ENCODE measurements at regions not wholly inside any gene's neighbourhood (a gene's known extent, or its start where the extent isn't known, plus 50 kb on each side); places are given as distances from the start of the nearest gene placed in this dataset.

- no peak for DNase-seq
These were observed 92.3 kb upstream of the LEF1 start for GRCh38 chr4:108261026-108261425.

DNA sequence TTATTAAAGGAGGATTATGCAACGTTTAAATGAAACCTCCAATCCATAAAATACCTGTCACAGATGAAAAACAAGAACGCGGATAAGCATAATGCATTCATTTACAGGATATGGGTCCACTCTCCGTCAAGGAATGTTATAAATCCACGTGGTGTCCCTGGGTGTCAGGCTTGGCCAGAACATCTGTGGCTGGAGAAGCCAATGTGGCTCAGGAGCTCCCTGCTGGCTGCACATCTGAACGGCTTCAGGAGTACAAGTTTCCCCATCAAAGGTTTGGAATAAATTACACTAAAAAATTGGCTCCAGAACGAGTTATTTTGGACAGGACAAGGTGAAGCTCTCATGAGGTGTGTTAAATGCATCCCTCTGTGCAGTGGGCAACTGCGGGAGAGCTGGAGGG lies 87.8 kb upstream of the LEF1 start:
- no peak for DNase-seq

- DNase-seq = no peak
These were observed 86.5 kb upstream of the LEF1 start for GRCh38 chr4:108255203-108255747.

- DNase-seq = no peak
These were observed 80.7 kb upstream of the LEF1 start for GRCh38 chr4:108249397-108249796.

DNA sequence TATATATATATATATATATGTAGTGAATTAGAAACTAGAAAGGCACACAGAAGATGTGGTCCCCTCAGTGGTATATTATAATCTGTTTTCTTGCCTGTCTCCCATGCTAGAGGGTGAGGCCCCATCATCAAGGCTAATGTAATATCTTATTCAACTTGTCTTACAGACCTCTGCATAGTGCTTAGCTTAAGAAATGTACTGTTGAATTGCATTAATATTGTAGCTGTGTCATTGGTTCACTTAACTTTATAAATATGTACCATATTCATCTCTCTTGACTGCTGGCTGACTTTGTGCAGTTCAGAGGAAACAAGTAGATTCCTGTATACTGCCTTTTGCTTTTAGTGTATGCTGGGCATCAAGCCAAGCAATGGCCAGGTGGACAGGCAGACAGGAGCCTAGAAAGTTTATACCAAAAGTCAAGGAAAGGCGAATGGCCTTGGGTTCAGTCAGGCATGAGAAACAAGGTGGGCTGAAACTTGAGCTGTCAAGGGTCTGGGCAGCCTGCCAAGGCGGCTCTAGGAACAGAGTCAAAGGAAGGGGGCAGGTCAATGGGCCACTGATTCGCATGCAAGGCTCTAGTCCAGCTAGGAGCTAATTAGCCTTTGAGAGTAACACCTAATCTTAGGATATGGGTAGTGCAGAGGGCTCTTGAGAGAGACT lies 78.8 kb upstream of the LEF1 start:
- DNase-seq = peak; percentile 45

GRCh38 chr4:108244606-108245005 lies 75.9 kb upstream of the LEF1 start:
- DNase-seq = no peak

DNA sequence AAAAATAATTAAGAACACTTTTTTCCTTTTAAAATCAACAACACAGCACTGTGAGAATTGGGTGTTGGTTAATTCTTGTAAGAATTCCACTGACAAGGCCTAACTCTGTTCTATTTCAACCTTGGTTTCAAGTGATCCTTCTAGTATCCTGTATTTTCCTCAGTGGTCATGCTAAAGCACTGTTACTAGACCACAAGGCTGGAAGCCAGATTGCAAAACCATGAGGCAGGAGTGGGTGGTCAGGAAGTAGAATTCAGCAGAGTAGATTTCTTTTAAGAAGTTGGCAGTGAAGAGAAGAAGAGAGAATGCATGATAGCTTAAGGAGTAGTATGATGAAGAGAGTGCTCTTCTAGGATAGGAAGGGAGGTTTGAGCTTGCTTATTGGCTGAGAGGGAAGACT lies 71.6 kb upstream of the LEF1 start:
- DNase-seq = no peak

GRCh38 chr4:108237693-108238092 lies 69.0 kb upstream of the LEF1 start:
- DNase-seq = no peak

DNA sequence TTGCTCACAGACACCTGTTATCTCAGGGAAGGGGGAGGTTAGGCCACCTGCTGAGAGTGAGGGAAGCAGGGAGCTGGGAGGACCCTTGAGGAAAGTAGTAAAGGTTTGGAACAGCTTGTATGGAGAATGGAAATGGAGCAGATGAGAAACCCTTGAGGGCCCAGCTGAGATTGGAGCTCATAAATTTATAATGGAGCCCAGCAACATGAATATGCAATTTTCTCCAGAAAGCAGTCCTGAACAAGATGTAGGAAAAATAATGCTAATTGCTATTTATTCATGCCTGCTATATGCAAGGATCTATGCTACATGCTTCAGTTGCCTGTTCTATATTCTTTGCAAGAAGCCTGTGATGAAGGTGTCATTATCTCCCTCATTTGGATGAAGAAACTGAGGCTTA lies 67.5 kb upstream of the LEF1 start:
- no peak for DNase-seq

DNA sequence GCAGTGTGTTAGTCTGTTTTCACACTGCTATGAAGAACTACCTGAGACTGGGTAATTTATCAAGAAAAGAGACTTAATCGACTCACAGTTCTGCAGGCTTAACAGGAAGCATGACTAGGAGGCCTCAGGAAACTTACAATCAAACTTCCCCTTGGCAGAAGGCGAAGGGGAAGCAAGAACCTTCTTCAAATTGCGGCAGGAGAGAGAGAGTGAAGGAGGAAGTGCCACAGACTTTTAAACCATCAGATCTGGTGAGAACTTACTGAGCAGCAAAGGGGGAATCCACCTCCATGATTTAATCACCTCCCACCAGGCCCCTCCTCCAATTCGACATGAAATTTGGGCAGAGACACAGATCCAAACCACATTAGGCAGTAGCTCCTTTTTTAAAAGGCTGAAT lies 59.2 kb upstream of the LEF1 start:
- DNase-seq = no peak

DNA sequence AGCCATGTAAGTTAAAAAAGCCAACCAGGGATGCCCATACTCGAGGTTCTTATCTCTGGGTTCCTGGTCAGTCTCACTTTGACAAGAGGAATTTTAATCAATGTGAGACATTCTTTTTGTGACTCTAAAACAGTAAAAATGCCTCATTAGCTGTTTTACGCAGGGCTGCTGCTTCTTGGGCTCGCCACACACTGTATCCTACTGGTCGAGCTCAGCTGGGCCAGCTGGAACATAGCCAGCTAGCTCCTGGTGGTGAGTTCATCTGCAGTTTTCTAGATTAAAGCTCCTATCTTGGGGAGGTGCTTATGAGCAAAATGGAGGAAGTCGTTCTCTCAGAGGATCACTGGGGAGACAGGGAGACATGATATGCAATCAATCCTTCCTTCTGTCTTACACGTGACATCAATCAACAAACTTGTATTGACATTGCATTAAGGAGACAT lies 55.9 kb upstream of the LEF1 start:
- no peak for DNase-seq

DNA sequence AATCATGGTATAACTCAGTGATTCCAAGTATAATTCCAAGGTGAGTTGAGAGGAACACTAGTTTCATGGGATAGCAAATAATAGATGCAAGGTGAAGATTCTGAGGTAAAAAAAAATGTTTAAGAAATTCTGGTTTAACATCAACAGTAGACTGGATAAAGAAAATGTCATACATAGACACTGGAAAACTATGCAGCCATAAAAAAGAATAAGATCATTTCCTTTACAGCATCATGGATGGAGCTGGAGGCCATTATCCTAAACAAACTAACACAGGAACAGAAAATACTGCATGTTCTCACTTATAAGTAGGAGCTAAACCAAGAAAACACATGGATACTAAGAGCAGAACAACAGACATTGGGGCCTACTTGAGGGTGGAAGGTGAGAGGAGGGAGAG lies 54.6 kb upstream of the LEF1 start:
- DNase-seq = no peak

GRCh38 chr4:108219998-108220397 lies 51.3 kb upstream of the LEF1 start:
- DNase-seq = no peak
